Endodermal cell (in vitro differentiated cells): ENCODE measurements at regions not wholly inside any gene's neighbourhood (a gene's known extent, or its start where the extent isn't known, plus 50 kb on each side); places are given as distances from the start of the nearest gene placed in this dataset.
"Not testable (repeated sequence)": the region's sequence is repeated elsewhere in the genome, so short reads cannot be mapped to it uniquely, and the experiment has no call there.

Experiments used
- DNase-seq: peaks from one replicate; pipeline ENCODE4 v3.0.0-alpha.2; 2017
- H3K27ac ChIP-seq: 2 replicates; pipeline ENCODE4 v1.5.1; 2013; ENCODE audit warnings: mild to moderate bottlenecking, low read depth, low read length, moderate library complexity
- H3K27me3 ChIP-seq: 2 replicates; pipeline ENCODE4 v1.6.1; 2013; ENCODE audit warnings: mild to moderate bottlenecking, low read length, moderate library complexity; ENCODE audit not compliant: insufficient read depth, control insufficient read depth, poor library complexity, severe bottlenecking
- H3K36me3 ChIP-seq: 2 replicates; pipeline ENCODE4 v1.7.0; 2013; ENCODE audit warnings: mild to moderate bottlenecking, low read length, moderate library complexity; ENCODE audit not compliant: control insufficient read depth, insufficient read depth
- H3K4me1 ChIP-seq: one replicate; pipeline ENCODE4 v1.7.0; 2013; ENCODE audit warnings: low read length; ENCODE audit not compliant: control insufficient read depth, insufficient read depth
- H3K4me3 ChIP-seq: 2 replicates; pipeline ENCODE4 v1.5.1; 2013; ENCODE audit warnings: mild to moderate bottlenecking, low read length, moderate library complexity
- H3K9ac ChIP-seq: 2 replicates; pipeline ENCODE4 v1.6.1; 2013; ENCODE audit warnings: mild to moderate bottlenecking, low read length, moderate library complexity; ENCODE audit not compliant: poor library complexity, severe bottlenecking; ENCODE audit errors: extremely low read depth
- H3K9me3 ChIP-seq: 2 replicates; pipeline ENCODE4 v1.6.1; 2013; ENCODE audit warnings: mild to moderate bottlenecking, low read length, moderate library complexity; ENCODE audit not compliant: control insufficient read depth
- H3K27ac Mint-ChIP-seq: 2 replicates; pipeline ENCODE4 v1.8.0; 2020; ENCODE audit warnings: mixed read lengths
- H3K27me3 Mint-ChIP-seq: 2 replicates; pipeline ENCODE4 v1.8.0; 2021; ENCODE audit warnings: mild to moderate bottlenecking, mixed read lengths; ENCODE audit not compliant: insufficient read depth
- H3K36me3 Mint-ChIP-seq: 2 replicates; pipeline ENCODE4 v1.8.0; 2020; ENCODE audit warnings: low read depth, mixed read lengths
- H3K4me1 Mint-ChIP-seq: 2 replicates; pipeline ENCODE4 v1.8.0; 2020; ENCODE audit warnings: mixed read lengths
- H3K4me3 Mint-ChIP-seq: 2 replicates; pipeline ENCODE4 v1.8.0; 2020; ENCODE audit warnings: mild to moderate bottlenecking, moderate library complexity, mixed read lengths
- H3K9me3 Mint-ChIP-seq: 2 replicates; pipeline ENCODE4 v1.8.0; 2020; ENCODE audit warnings: mild to moderate bottlenecking, mixed read lengths
- WGBS, 2 experiments: methylation state at CpG; one replicate each; pipeline versions ENCODE4 v1.1.5 to v1.1.7; 2013; ENCODE audit warnings: missing lambda C conversion rate in 2 of 2, mixed read lengths in 1 of 2; ENCODE audit not compliant: insufficient coverage in 1 of 2, insufficient read length in 1 of 2; 5-methylcytosine and 5-hydroxymethylcytosine counted together
- TF ChIP-seq, protein P1 (sequence below): fragments of 200-600 bp; sonication (generic); conservative IDR thresholded peaks from 2 replicates; pipeline ENCODE4 v1.5.0; 2021; ENCODE audit warnings: antibody characterized with exemption, mild to moderate bottlenecking

- peaks cover 10% of the 10 kb centered on the region for H3K9me3 Mint-ChIP-seq
- no peak overlapping the region for H3K4me3 Mint-ChIP-seq
- no peak for DNase-seq
- no peak overlapping the region for H3K4me3 ChIP-seq
- no peaks in the 10 kb centered on the region for H3K36me3 ChIP-seq
- no peaks in the 10 kb centered on the region for H3K9me3 ChIP-seq
- no peaks in the 10 kb centered on the region for H3K36me3 Mint-ChIP-seq
- WGBS, 2 experiments, result 92 to 100% methylated on average over 1 to 2 of the region's 2 CpGs
- TF ChIP-seq, protein P1, sequence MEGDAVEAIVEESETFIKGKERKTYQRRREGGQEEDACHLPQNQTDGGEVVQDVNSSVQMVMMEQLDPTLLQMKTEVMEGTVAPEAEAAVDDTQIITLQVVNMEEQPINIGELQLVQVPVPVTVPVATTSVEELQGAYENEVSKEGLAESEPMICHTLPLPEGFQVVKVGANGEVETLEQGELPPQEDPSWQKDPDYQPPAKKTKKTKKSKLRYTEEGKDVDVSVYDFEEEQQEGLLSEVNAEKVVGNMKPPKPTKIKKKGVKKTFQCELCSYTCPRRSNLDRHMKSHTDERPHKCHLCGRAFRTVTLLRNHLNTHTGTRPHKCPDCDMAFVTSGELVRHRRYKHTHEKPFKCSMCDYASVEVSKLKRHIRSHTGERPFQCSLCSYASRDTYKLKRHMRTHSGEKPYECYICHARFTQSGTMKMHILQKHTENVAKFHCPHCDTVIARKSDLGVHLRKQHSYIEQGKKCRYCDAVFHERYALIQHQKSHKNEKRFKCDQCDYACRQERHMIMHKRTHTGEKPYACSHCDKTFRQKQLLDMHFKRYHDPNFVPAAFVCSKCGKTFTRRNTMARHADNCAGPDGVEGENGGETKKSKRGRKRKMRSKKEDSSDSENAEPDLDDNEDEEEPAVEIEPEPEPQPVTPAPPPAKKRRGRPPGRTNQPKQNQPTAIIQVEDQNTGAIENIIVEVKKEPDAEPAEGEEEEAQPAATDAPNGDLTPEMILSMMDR, result peak; percentile 17
- no peaks in the 10 kb centered on the region for H3K27me3 ChIP-seq
- no peak overlapping the region for H3K9ac ChIP-seq
- no peaks in the 10 kb centered on the region for H3K4me1 Mint-ChIP-seq
- H3K27ac ChIP-seq, result no peak overlapping the region
- H3K27me3 Mint-ChIP-seq, result peaks cover 11% of the 10 kb centered on the region
- H3K4me1 ChIP-seq, result no peaks in the 10 kb centered on the region
- no peak overlapping the region for H3K27ac Mint-ChIP-seq
These were observed 78.4 kb upstream of the TMEM170B start for GRCh38 chr6:11459079-11459610.

GRCh38 chr6:11458509-11458908, 79.0 kb upstream of the TMEM170B start:
- Histone ChIP-seq H3K9me3 (no peaks in the 10 kb centered on the region), H3K36me3 (no peaks in the 10 kb centered on the region), H3K4me3 (no peak overlapping the region), H3K4me1 (no peaks in the 10 kb centered on the region), H3K27ac (no peak overlapping the region), H3K27me3 (no peaks in the 10 kb centered on the region), H3K9ac (no peak overlapping the region)
- 100% methylated on average over 2 of the region's 2 CpGs; no CpG with 5 or more reads in 1 of the 2 experiments for WGBS, 2 experiments
- Mint-ChIP-seq H3K27me3 (peaks cover 11% of the 10 kb centered on the region), H3K4me1 (no peaks in the 10 kb centered on the region), H3K9me3 (peaks cover 10% of the 10 kb centered on the region), H3K36me3 (no peaks in the 10 kb centered on the region), H3K4me3 (no peak overlapping the region), H3K27ac (no peak overlapping the region)
- no peak for DNase-seq
- TF ChIP-seq, protein P1, result no peak

GRCh38 chr6:11457422-11457821, 80.1 kb upstream of the TMEM170B start:
- not testable (repeated sequence) for H3K4me1 Mint-ChIP-seq

GRCh38 chr6:11452106-11452505, 85.4 kb upstream of the TMEM170B start:
- H3K27me3 Mint-ChIP-seq, result peaks cover 11% of the 10 kb centered on the region
- not testable (repeated sequence) for H3K4me3 Mint-ChIP-seq, H3K4me1 ChIP-seq, H3K9ac ChIP-seq, H3K27ac Mint-ChIP-seq, H3K36me3 Mint-ChIP-seq, H3K9me3 ChIP-seq, H3K4me3 ChIP-seq, H3K4me1 Mint-ChIP-seq, H3K36me3 ChIP-seq, H3K27ac ChIP-seq, H3K27me3 ChIP-seq, H3K9me3 Mint-ChIP-seq
- 93 to 98% methylated on average over 6 to 8 of the region's 8 CpGs for WGBS, 2 experiments
- peak; percentile 48 for DNase-seq

More at GRCh38 chr6:11457422-11457821, 80.1 kb upstream of the TMEM170B start:
- not testable (repeated sequence) for H3K4me3 Mint-ChIP-seq, H3K36me3 Mint-ChIP-seq, H3K4me1 ChIP-seq, H3K9me3 ChIP-seq, H3K27me3 ChIP-seq, H3K36me3 ChIP-seq, H3K27ac ChIP-seq, H3K4me3 ChIP-seq, DNase-seq, H3K27ac Mint-ChIP-seq, H3K9ac ChIP-seq
- Mint-ChIP-seq H3K9me3 (peaks cover 10% of the 10 kb centered on the region), H3K27me3 (peaks cover 11% of the 10 kb centered on the region)
- WGBS, 2 experiments, result 97% methylated on average over 6 of the region's 6 CpGs; no CpG with 5 or more reads in 1 of the 2 experiments
